ENCODE measurements at regions not wholly inside any gene's neighbourhood (a gene's known extent, or its start where the extent isn't known, plus 50 kb on each side); places are given as distances from the start of the nearest gene placed in this dataset.
A peak's percentile ranks its signal among the peaks of the same experiment; 100 is the strongest.

GRCh38 chr12:32043928-32044549, 62.6 kb upstream of the BICD1 start:
- no peak for DNase-seq (ENCODE audit: low read depth)

DNA sequence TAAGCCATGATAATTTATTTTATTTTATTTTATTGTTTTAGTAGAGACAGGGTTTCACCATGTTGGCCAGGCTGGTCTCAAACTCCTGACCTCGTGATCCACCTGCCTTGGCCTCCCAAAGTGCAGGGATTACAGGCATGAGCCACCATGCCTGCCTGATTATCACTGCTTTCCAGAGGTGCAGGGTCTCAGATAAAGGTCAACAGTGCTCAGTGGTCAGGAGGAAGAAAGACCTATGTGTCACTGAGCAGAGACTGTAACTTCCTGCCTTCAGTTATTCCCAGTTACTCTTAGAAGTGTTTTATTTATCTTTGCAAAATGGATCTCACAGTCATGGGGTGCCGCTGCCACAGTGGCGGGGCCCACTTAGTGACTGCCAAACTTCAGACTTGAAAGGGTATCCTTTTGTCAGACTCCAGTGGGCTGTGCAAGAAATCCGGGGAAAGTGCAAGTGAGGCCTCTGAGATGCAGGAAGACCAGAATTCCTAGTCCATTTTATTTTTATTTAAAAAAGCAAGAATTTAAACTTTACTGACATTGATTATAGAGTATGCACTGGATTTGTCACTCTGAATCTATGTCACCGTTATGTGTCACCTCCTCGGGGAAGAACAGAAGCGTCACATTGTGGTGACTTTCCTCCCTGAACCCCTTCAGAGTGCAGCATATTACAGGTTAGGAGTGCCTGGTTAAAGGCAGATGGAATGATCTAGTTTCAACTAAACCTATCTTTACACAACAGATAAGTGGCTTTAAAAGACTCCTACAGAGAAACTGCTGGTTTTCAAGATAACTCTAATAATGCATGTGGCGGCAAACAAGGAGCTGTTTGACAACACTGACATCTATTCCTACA, 59.1 kb upstream of the BICD1 start:
- no peak for DNase-seq (ENCODE audit: low read depth)

DNA sequence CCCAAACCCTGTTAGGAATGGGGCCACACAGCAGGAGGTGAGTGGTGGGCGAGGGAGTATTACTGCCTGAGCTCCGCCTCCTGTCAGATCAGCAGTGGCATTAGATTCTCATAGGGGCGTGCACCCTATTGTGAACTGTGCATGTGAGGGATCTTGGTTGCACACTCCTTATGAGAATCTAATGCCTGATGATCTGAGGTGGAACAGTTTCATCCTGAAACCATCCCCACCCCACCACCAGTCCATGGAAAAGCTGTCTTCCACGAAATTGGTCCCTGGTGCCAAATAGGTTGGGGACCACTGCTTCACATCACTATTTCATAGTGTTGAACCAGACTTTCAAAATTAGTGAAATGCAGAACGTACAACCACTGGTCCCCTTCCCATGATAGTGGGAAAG, 57.9 kb upstream of the BICD1 start:
- DNase-seq (ENCODE audit: low read depth), result no peak

DNA sequence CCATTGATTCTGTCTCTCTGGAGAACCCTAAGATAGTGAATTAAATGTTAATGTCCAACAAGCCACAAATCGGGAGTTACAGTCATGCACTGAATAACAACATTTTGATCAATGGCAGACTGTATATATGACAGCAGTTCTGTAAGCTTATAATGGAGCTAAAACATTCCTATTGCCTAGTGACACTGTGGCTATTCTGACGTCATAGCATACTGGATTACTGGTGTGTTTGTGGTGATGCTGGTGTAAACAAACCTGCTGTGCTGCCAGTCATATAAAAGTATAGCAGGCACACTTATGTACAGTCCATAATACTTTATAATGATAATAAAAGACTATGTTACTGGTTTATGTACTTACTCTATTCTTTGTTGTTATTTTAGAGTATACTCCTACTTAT, 56.7 kb upstream of the BICD1 start:
- DNase-seq (ENCODE audit: low read depth), result no peak

- DNase-seq (ENCODE audit: low read depth), result peak; percentile 93
Measured at GRCh38 chr12:32051511-32052211, 55.0 kb upstream of the BICD1 start.

GRCh38 chr12:32052212-32052713, 54.4 kb upstream of the BICD1 start:
- no peak for DNase-seq (ENCODE audit: low read depth)

DNA sequence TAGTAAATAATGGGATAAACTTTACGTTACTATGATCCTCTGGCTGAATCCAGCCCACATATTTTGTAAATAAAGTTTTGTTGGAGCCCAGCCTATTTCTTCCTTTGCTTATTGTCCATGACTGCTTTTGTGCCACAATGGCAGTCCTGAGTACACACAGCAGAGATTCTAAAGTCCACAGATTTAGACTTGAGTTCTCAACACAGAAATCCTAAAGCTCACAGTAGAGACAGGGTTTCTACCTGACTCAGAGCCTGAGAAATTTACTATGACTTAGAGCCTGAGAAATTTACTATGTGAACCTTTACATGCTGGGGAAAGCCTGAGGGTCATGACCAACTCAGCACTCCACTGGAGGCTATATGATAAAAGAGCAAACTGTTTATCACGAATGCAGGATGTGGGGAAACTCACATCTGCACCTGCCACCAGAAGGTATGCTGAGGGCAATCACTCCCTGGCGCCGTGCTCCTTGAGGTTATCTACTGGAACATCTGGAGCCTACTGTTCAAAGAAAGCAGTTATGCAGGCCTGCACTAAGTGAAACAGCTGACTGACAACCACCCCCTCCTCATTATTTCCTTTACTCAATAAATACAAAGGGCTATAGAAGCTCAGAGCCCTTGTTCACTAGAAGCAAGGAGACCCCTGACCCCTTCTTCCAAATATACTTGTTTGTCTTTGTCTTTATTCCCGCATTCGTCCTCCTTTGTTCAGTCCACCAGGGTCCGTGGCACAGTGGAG, 52.6 kb upstream of the BICD1 start:
- DNase-seq (ENCODE audit: low read depth), result no peak

Data from Daoy (cell line).